ENCODE measurements at regions not wholly inside any gene's neighbourhood (a gene's known extent, or its start where the extent isn't known, plus 50 kb on each side); places are given as distances from the start of the nearest gene placed in this dataset.

GRCh38 chr3:103055021-103055520 lies 620.3 kb downstream of the ZPLD1 start:
- in situ Hi-C loops (cut with HindIII; ENCODE audit: low pct_unique_long_range_greater_than_20kb, low sequenced_read_pairs): no loop called here
- DNase-seq (ENCODE audit: low read depth, low spot score): no peak

- no peak for DNase-seq (ENCODE audit: low read depth, low spot score)
- in situ Hi-C loops (cut with HindIII; ENCODE audit: low pct_unique_long_range_greater_than_20kb, low sequenced_read_pairs): no loop called here
These were observed 621.7 kb downstream of the ZPLD1 start for GRCh38 chr3:103056542-103056941.

- no peak for DNase-seq (ENCODE audit: low read depth, low spot score)
- in situ Hi-C loops (cut with HindIII; ENCODE audit: low pct_unique_long_range_greater_than_20kb, low sequenced_read_pairs): no loop called here
These were observed 622.2 kb downstream of the ZPLD1 start for GRCh38 chr3:103057003-103057402.

GRCh38 chr3:103057487-103057886 lies 622.7 kb downstream of the ZPLD1 start:
- DNase-seq (ENCODE audit: low read depth, low spot score): no peak
- in situ Hi-C loops (cut with HindIII; ENCODE audit: low pct_unique_long_range_greater_than_20kb, low sequenced_read_pairs): no loop called here

- in situ Hi-C loops (cut with HindIII; ENCODE audit: low pct_unique_long_range_greater_than_20kb, low sequenced_read_pairs): no loop called here
- DNase-seq (ENCODE audit: low read depth, low spot score): no peak
These were observed 624.6 kb downstream of the ZPLD1 start for GRCh38 chr3:103059432-103059831.

GRCh38 chr3:103060242-103060641 lies 625.4 kb downstream of the ZPLD1 start:
- in situ Hi-C loops (cut with HindIII; ENCODE audit: low pct_unique_long_range_greater_than_20kb, low sequenced_read_pairs): no loop called here
- no peak for DNase-seq (ENCODE audit: low read depth, low spot score)

- in situ Hi-C loops (cut with HindIII; ENCODE audit: low pct_unique_long_range_greater_than_20kb, low sequenced_read_pairs): no loop called here
- no peak for DNase-seq (ENCODE audit: low read depth, low spot score)
These were observed 633.1 kb downstream of the ZPLD1 start for GRCh38 chr3:103067963-103068362.

GRCh38 chr3:103075282-103075681 lies 640.5 kb downstream of the ZPLD1 start:
- in situ Hi-C loops (cut with HindIII; ENCODE audit: low pct_unique_long_range_greater_than_20kb, low sequenced_read_pairs): no loop called here

GRCh38 chr3:103077910-103078309 lies 643.1 kb downstream of the ZPLD1 start:
- in situ Hi-C loops (cut with HindIII; ENCODE audit: low pct_unique_long_range_greater_than_20kb, low sequenced_read_pairs): no loop called here
- no peak for DNase-seq (ENCODE audit: low read depth, low spot score)

More at GRCh38 chr3:103075282-103075681, 640.5 kb downstream of the ZPLD1 start:
- DNase-seq (ENCODE audit: low read depth, low spot score): no peak

GRCh38 chr3:103082501-103082900 lies 647.7 kb downstream of the ZPLD1 start:
- in situ Hi-C loops (cut with HindIII; ENCODE audit: low pct_unique_long_range_greater_than_20kb, low sequenced_read_pairs): no loop called here
- DNase-seq (ENCODE audit: low read depth, low spot score): no peak

- DNase-seq (ENCODE audit: low read depth, low spot score): no peak
- in situ Hi-C loops (cut with HindIII; ENCODE audit: low pct_unique_long_range_greater_than_20kb, low sequenced_read_pairs): no loop called here
These were observed 649.2 kb downstream of the ZPLD1 start for GRCh38 chr3:103083848-103084631.

GRCh38 chr3:103085465-103085864 lies 650.6 kb downstream of the ZPLD1 start:
- DNase-seq (ENCODE audit: low read depth, low spot score): no peak
- in situ Hi-C loops (cut with HindIII; ENCODE audit: low pct_unique_long_range_greater_than_20kb, low sequenced_read_pairs): no loop called here

- DNase-seq (ENCODE audit: low read depth, low spot score): no peak
These were observed 654.9 kb downstream of the ZPLD1 start for GRCh38 chr3:103089758-103090157.

GRCh38 chr3:103105206-103105605 lies 670.4 kb downstream of the ZPLD1 start:
- in situ Hi-C loops (cut with HindIII; ENCODE audit: low pct_unique_long_range_greater_than_20kb, low sequenced_read_pairs): no loop called here
- no peak for DNase-seq (ENCODE audit: low read depth, low spot score)

More at GRCh38 chr3:103089758-103090157, 654.9 kb downstream of the ZPLD1 start:
- in situ Hi-C loops (cut with HindIII; ENCODE audit: low pct_unique_long_range_greater_than_20kb, low sequenced_read_pairs): no loop called here

GRCh38 chr3:103112273-103112672 lies 677.5 kb downstream of the ZPLD1 start:
- in situ Hi-C loops (cut with HindIII; ENCODE audit: low pct_unique_long_range_greater_than_20kb, low sequenced_read_pairs): no loop called here
- DNase-seq (ENCODE audit: low read depth, low spot score): no peak

GRCh38 chr3:103126115-103126514 lies 691.3 kb downstream of the ZPLD1 start:
- DNase-seq (ENCODE audit: low read depth, low spot score): no peak
- in situ Hi-C loops (cut with HindIII; ENCODE audit: low pct_unique_long_range_greater_than_20kb, low sequenced_read_pairs): no loop called here

GRCh38 chr3:103127098-103127630 lies 692.3 kb downstream of the ZPLD1 start:
- in situ Hi-C loops (cut with HindIII; ENCODE audit: low pct_unique_long_range_greater_than_20kb, low sequenced_read_pairs): no loop called here
- DNase-seq (ENCODE audit: low read depth, low spot score): no peak

GRCh38 chr3:103127737-103128136 lies 692.9 kb downstream of the ZPLD1 start:
- no peak for DNase-seq (ENCODE audit: low read depth, low spot score)
- in situ Hi-C loops (cut with HindIII; ENCODE audit: low pct_unique_long_range_greater_than_20kb, low sequenced_read_pairs): no loop called here

Measured in SK-MEL-5 (cell line).